HG03457 (cell line): ENCODE measurements at regions not wholly inside any gene's neighbourhood (a gene's known extent, or its start where the extent isn't known, plus 50 kb on each side); places are given as distances from the start of the nearest gene placed in this dataset.
"Not testable (repeated sequence)": the region's sequence is repeated elsewhere in the genome, so short reads cannot be mapped to it uniquely, and the experiment has no call there.

ENCODE experiments used
- ATAC-seq: cut with Tn5 transposase; IDR thresholded peaks from one replicate; pipeline ENCODE4 v1.9.1; 2021; ENCODE audit warnings: moderate number of reproducible peaks; ENCODE audit not compliant: unreplicated experiment

GRCh38 chr5:145467446-145467845 is 367.7 kb downstream of the PRELID2 start:
- no peak for ATAC-seq

- ATAC-seq = no peak
Measured at GRCh38 chr5:145466533-145466932, 368.6 kb downstream of the PRELID2 start.

- no peak for ATAC-seq
Measured at GRCh38 chr5:145465474-145466263, 369.5 kb downstream of the PRELID2 start.

- ATAC-seq = no peak
Measured at GRCh38 chr5:145464171-145464570, 371.0 kb downstream of the PRELID2 start.

- ATAC-seq = no peak
Measured at GRCh38 chr5:145463634-145464033, 371.5 kb downstream of the PRELID2 start.

GRCh38 chr5:145462525-145462924 is 372.6 kb downstream of the PRELID2 start:
- ATAC-seq = no peak

- no peak for ATAC-seq
Measured at GRCh38 chr5:145450286-145450885, 384.8 kb downstream of the PRELID2 start.

- no peak for ATAC-seq
Measured at GRCh38 chr5:145449794-145450193, 385.3 kb downstream of the PRELID2 start.

GRCh38 chr5:145446875-145447274 is 388.3 kb downstream of the PRELID2 start:
- ATAC-seq = not testable (repeated sequence)

- no peak for ATAC-seq
Measured at GRCh38 chr5:145446412-145446811, 388.7 kb downstream of the PRELID2 start.

- no peak for ATAC-seq
Measured at GRCh38 chr5:145445027-145445426, 390.1 kb downstream of the PRELID2 start.

GRCh38 chr5:145443964-145444363 is 391.2 kb downstream of the PRELID2 start:
- ATAC-seq = no peak

GRCh38 chr5:145443366-145443765 is 391.8 kb downstream of the PRELID2 start:
- no peak for ATAC-seq

GRCh38 chr5:145442661-145443060 is 392.5 kb downstream of the PRELID2 start:
- ATAC-seq = not testable (repeated sequence)

GRCh38 chr5:145441228-145441627 is 393.9 kb downstream of the PRELID2 start:
- no peak for ATAC-seq

- no peak for ATAC-seq
Measured at GRCh38 chr5:145437627-145438026, 397.5 kb downstream of the PRELID2 start.

GRCh38 chr5:145433077-145433476 is 402.1 kb downstream of the PRELID2 start:
- ATAC-seq = no peak

- no peak for ATAC-seq
Measured at GRCh38 chr5:145429170-145429569, 406.0 kb downstream of the PRELID2 start.

- peak; percentile 77 for ATAC-seq
Measured at GRCh38 chr5:145408048-145408341, 427.1 kb downstream of the PRELID2 start.

GRCh38 chr5:145407300-145408047 is 427.7 kb downstream of the PRELID2 start:
- peak; percentile 44 for ATAC-seq

GRCh38 chr5:145403992-145404391 is 431.1 kb downstream of the PRELID2 start:
- ATAC-seq = no peak

- no peak for ATAC-seq
Measured at GRCh38 chr5:145396888-145397287, 438.3 kb downstream of the PRELID2 start.
